ENCODE measurements at regions not wholly inside any gene's neighbourhood (a gene's known extent, or its start where the extent isn't known, plus 50 kb on each side); places are given as distances from the start of the nearest gene placed in this dataset.
A peak's percentile ranks its signal among the peaks of the same experiment; 100 is the strongest.

DNA sequence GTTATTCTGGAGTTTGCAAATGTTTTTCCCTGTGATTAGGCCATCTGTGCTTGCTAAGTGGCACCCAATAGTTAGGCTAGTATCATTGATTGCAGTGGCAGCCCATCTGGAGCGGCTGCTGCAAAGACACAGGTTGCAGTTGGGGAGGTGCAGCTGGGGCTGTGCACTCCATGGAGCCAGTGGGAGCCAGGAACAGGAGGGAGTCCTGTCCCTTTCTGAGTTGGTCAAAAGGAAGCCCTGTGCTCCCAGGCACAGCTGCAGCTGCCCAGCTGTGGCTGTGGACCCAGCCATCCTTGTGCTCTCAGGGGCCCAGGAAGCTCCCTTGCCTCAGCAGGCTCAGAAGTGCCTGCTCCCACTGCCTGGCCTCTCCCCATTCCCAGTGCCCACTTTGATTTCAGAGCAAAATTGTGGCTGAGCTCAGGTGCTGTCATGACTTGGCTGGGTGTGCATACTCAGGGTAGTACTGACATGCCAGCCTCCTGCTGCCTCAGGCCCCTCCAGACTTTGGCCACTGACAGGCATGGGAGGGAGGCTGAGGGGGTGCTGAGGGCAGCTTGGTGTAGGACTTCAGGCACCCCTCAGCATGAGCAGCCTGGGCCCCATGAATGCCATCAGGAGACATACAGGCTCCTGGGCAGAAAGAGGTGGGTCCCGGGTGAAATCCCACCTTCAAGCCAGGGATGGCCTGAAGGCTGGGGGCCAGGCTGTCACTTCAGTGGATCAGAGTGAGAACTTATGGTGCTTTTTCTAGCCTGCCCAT, 270.6 kb downstream of the PCDH20 start:
- Histone ChIP-seq H3K79me2 (ENCODE audit: low read length) (no peaks in the 10 kb centered on the region), H2AFZ (ENCODE audit: low read length) (no peak overlapping the region), H3K36me3 (ENCODE audit: low read depth, low read length) (no peaks in the 10 kb centered on the region), H3F3A (ENCODE audit: low read length, unreplicated experiment) (no peaks in the 10 kb centered on the region), H3K27me3 (ENCODE audit: low read length) (no peaks in the 10 kb centered on the region), H3K9me3 (ENCODE audit: low read length) (no peaks in the 10 kb centered on the region), H4K20me1 (ENCODE audit: low read length) (no peaks in the 10 kb centered on the region), H3K4me3 (ENCODE audit: low read length) (no peak overlapping the region), H3K9me2 (replicated peaks; ENCODE audit: low read length) (no peaks in the 10 kb centered on the region), H3K9ac (ENCODE audit: low read length) (no peak overlapping the region), H3K4me1 (ENCODE audit: insufficient read depth, low read length) (no peaks in the 10 kb centered on the region), H3K4me2 (ENCODE audit: low read length) (no peak overlapping the region), H3K27ac (ENCODE audit: low read length) (no peak overlapping the region)
- POLR2A ChIA-PET (ENCODE audit: unreplicated experiment), result no interaction called here
- TF ChIP-seq, protein P1, sequence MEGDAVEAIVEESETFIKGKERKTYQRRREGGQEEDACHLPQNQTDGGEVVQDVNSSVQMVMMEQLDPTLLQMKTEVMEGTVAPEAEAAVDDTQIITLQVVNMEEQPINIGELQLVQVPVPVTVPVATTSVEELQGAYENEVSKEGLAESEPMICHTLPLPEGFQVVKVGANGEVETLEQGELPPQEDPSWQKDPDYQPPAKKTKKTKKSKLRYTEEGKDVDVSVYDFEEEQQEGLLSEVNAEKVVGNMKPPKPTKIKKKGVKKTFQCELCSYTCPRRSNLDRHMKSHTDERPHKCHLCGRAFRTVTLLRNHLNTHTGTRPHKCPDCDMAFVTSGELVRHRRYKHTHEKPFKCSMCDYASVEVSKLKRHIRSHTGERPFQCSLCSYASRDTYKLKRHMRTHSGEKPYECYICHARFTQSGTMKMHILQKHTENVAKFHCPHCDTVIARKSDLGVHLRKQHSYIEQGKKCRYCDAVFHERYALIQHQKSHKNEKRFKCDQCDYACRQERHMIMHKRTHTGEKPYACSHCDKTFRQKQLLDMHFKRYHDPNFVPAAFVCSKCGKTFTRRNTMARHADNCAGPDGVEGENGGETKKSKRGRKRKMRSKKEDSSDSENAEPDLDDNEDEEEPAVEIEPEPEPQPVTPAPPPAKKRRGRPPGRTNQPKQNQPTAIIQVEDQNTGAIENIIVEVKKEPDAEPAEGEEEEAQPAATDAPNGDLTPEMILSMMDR (conservative IDR thresholded peaks at IDR 0.05; ENCODE audit: low read depth, low read length), result no peak
- no peak for TF ChIP-seq EZH2 (IDR thresholded peaks at IDR 0.05; ENCODE audit: low read length, unreplicated experiment)
- TF ChIP-seq EZH2phosphoT487 (IDR thresholded peaks at IDR 0.05; ENCODE audit: borderline replicate concordance, low read length), result no peak
- CTCF ChIA-PET, result no interaction called here
- no peak for DNase-seq
- intact Hi-C loops (cut with micrococcal nuclease), result no loop called here
- ATAC-seq, result no peak
- BruUV-seq (replicated peaks), result no TSS peak

DNA sequence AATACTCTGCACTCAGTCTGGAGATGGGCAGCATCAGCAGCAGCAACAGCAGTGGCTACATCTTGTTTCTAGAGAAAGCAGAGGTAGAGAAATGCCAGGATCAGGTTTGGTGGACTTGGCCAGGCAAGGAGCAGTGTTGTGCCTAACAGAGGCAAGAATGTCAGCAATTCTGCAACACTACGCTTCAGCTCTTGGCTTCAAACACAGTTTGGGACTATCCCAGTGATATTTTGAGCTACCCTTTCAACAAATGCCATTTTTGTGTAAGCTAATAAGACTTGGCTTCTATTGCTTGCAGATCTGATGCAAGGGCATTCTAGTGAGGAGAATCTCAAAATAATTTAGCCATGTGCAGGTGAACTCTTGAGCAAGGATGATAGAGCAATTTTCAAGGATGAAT, 271.3 kb downstream of the PCDH20 start:
- no peaks in the 10 kb centered on the region for H3K9me2 ChIP-seq (replicated peaks; ENCODE audit: low read length)
- H3K79me2 ChIP-seq (ENCODE audit: low read length), result no peaks in the 10 kb centered on the region
- H3K27me3 ChIP-seq (ENCODE audit: low read length), result no peaks in the 10 kb centered on the region
- TF ChIP-seq EZH2 (IDR thresholded peaks at IDR 0.05; ENCODE audit: low read length, unreplicated experiment) (no peak), EZH2phosphoT487 (IDR thresholded peaks at IDR 0.05; ENCODE audit: borderline replicate concordance, low read length) (no peak)
- TF ChIP-seq, protein P1 (conservative IDR thresholded peaks at IDR 0.05; ENCODE audit: low read depth, low read length), result no peak
- no peak overlapping the region for H3K4me2 ChIP-seq (ENCODE audit: low read length)
- no peaks in the 10 kb centered on the region for H4K20me1 ChIP-seq (ENCODE audit: low read length)
- no peak overlapping the region for H3K4me3 ChIP-seq (ENCODE audit: low read length)
- no peak overlapping the region for H3K27ac ChIP-seq (ENCODE audit: low read length)
- ChIA-PET CTCF (no interaction called here), POLR2A (ENCODE audit: unreplicated experiment) (no interaction called here)
- H3K4me1 ChIP-seq (ENCODE audit: insufficient read depth, low read length), result no peaks in the 10 kb centered on the region
- DNase-seq, result no peak
- intact Hi-C loops (cut with micrococcal nuclease), result no loop called here
- no peak overlapping the region for H3K9ac ChIP-seq (ENCODE audit: low read length)
- no peaks in the 10 kb centered on the region for H3K9me3 ChIP-seq (ENCODE audit: low read length)
- BruUV-seq (replicated peaks), result no TSS peak
- ATAC-seq, result no peak
- no peaks in the 10 kb centered on the region for H3F3A ChIP-seq (ENCODE audit: low read length, unreplicated experiment)
- no peaks in the 10 kb centered on the region for H3K36me3 ChIP-seq (ENCODE audit: low read depth, low read length)
- H2AFZ ChIP-seq (ENCODE audit: low read length), result no peak overlapping the region

DNA sequence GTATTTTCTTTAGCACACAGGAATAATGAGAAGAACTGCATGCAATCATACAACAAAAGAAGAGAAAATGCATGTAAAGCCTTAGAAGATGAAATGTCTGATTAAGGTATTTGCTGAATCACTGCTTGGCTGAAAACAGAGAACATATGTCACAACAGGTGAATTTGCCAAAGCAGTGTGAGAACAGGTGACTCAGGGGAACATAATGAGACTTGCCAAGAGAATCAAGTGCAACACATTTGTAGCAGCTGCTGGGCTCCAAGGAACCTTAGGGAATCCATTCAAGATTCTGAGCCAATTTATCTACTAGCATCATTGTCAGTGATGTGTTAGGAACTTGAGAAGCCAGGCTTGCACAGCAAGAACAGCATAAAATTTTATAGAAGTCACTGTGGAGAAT, 273.1 kb downstream of the PCDH20 start:
- H3K4me1 ChIP-seq (ENCODE audit: insufficient read depth, low read length), result no peaks in the 10 kb centered on the region
- intact Hi-C loops (cut with micrococcal nuclease), result no loop called here
- BruUV-seq (replicated peaks), result no TSS peak
- H3K9me3 ChIP-seq (ENCODE audit: low read length), result no peaks in the 10 kb centered on the region
- POLR2A ChIA-PET (ENCODE audit: unreplicated experiment), result no interaction called here
- no peak overlapping the region for H3K4me3 ChIP-seq (ENCODE audit: low read length)
- CTCF ChIA-PET, result no interaction called here
- TF ChIP-seq, protein P1 (conservative IDR thresholded peaks at IDR 0.05; ENCODE audit: low read depth, low read length), result no peak
- no peak for TF ChIP-seq EZH2 (IDR thresholded peaks at IDR 0.05; ENCODE audit: low read length, unreplicated experiment)
- TF ChIP-seq EZH2phosphoT487 (IDR thresholded peaks at IDR 0.05; ENCODE audit: borderline replicate concordance, low read length), result no peak
- no peak overlapping the region for H3K4me2 ChIP-seq (ENCODE audit: low read length)
- no peak overlapping the region for H3K27ac ChIP-seq (ENCODE audit: low read length)
- H3K9me2 ChIP-seq (replicated peaks; ENCODE audit: low read length), result no peaks in the 10 kb centered on the region
- no peaks in the 10 kb centered on the region for H3K79me2 ChIP-seq (ENCODE audit: low read length)
- H3F3A ChIP-seq (ENCODE audit: low read length, unreplicated experiment), result no peaks in the 10 kb centered on the region
- H3K27me3 ChIP-seq (ENCODE audit: low read length), result no peaks in the 10 kb centered on the region
- no peak overlapping the region for H3K9ac ChIP-seq (ENCODE audit: low read length)
- ATAC-seq (no peak), DNase-seq (peak; percentile 39)
- H4K20me1 ChIP-seq (ENCODE audit: low read length), result no peaks in the 10 kb centered on the region
- no peak overlapping the region for H2AFZ ChIP-seq (ENCODE audit: low read length)
- no peaks in the 10 kb centered on the region for H3K36me3 ChIP-seq (ENCODE audit: low read depth, low read length)
